Amygdala (tissue), 56 donors: ENCODE measurements at regions not wholly inside any gene's neighbourhood (a gene's known extent, or its start where the extent isn't known, plus 50 kb on each side); places are given as distances from the start of the nearest gene placed in this dataset.
"Not testable (repeated sequence)": the region's sequence is repeated elsewhere in the genome, so short reads cannot be mapped to it uniquely, and the experiment has no call there.

Experiments used
- DNase-seq, 56 donors: peaks; one replicate each; lab custom pipeline; 2025; lab: John Stamatoyannopoulos, UW

GRCh38 chr6:80952479-80952878, 800.0 kb downstream of the TENT5A start:
- DNase-seq, result not testable (repeated sequence)

- no peak for DNase-seq
Observed at GRCh38 chr6:80946402-80946801, 806.1 kb downstream of the TENT5A start.

- no peak for DNase-seq
Observed at GRCh38 chr6:80942911-80943310, 809.6 kb downstream of the TENT5A start.

GRCh38 chr6:80940976-80941375, 811.5 kb downstream of the TENT5A start:
- DNase-seq, result no peak

- no peak for DNase-seq
Observed at GRCh38 chr6:80940571-80940970, 811.9 kb downstream of the TENT5A start.

GRCh38 chr6:80939898-80940297, 812.6 kb downstream of the TENT5A start:
- no peak for DNase-seq

- no peak for DNase-seq
Observed at GRCh38 chr6:80939480-80939879, 813.0 kb downstream of the TENT5A start.

GRCh38 chr6:80938131-80938530, 814.4 kb downstream of the TENT5A start:
- DNase-seq, result no peak

GRCh38 chr6:80932359-80932758, 820.1 kb downstream of the TENT5A start:
- no peak for DNase-seq

GRCh38 chr6:80930376-80930775, 822.1 kb downstream of the TENT5A start:
- no peak for DNase-seq

GRCh38 chr6:80923816-80924215, 817.3 kb downstream of the BCKDHB start:
- no peak for DNase-seq

GRCh38 chr6:80922916-80923455, 816.5 kb downstream of the BCKDHB start:
- no peak for DNase-seq

- no peak for DNase-seq
Observed at GRCh38 chr6:80921861-80922460, 815.5 kb downstream of the BCKDHB start.

- DNase-seq, result no peak
Observed at GRCh38 chr6:80907831-80908230, 801.4 kb downstream of the BCKDHB start.

- no peak for DNase-seq
Observed at GRCh38 chr6:80903711-80904110, 797.2 kb downstream of the BCKDHB start.

- no peak for DNase-seq
Observed at GRCh38 chr6:80886475-80886874, 780.0 kb downstream of the BCKDHB start.

GRCh38 chr6:80872951-80873308, 766.5 kb downstream of the BCKDHB start:
- no peak for DNase-seq

- DNase-seq, result no peak
Observed at GRCh38 chr6:80872199-80872950, 765.9 kb downstream of the BCKDHB start.

GRCh38 chr6:80862756-80863155, 756.3 kb downstream of the BCKDHB start:
- DNase-seq, result no peak

GRCh38 chr6:80860107-80860506, 753.6 kb downstream of the BCKDHB start:
- no peak for DNase-seq

- not testable (repeated sequence) for DNase-seq
Observed at GRCh38 chr6:80847973-80848372, 741.5 kb downstream of the BCKDHB start.

- no peak for DNase-seq
Observed at GRCh38 chr6:80832337-80832736, 725.9 kb downstream of the BCKDHB start.
